Activated naive CD8-positive, alpha-beta T cell treated with anti-CD3 and anti-CD28 coated beads for 36 hours (primary cell): ENCODE measurements at regions not wholly inside any gene's neighbourhood (a gene's known extent, or its start where the extent isn't known, plus 50 kb on each side); places are given as distances from the start of the nearest gene placed in this dataset.

ENCODE experiments used
- DNase-seq: peaks from one replicate; pipeline ENCODE4 v3.0.0; 2021
- H3K27ac Mint-ChIP-seq: one replicate; pipeline ENCODE4 v1.8.0; 2022; ENCODE audit warnings: mild to moderate bottlenecking, moderate library complexity, mixed read lengths
- H3K27me3 Mint-ChIP-seq: one replicate; pipeline ENCODE4 v1.8.0; 2022; ENCODE audit warnings: mild to moderate bottlenecking, mixed read lengths
- H3K36me3 Mint-ChIP-seq: one replicate; pipeline ENCODE4 v1.8.0; 2021; ENCODE audit warnings: mild to moderate bottlenecking, mixed read lengths
- H3K4me1 Mint-ChIP-seq: one replicate; pipeline ENCODE4 v1.8.0; 2021; ENCODE audit warnings: mixed read lengths
- H3K4me3 Mint-ChIP-seq: one replicate; pipeline ENCODE4 v1.8.0; 2022; ENCODE audit warnings: mild to moderate bottlenecking, moderate library complexity, mixed read lengths
- H3K9me3 Mint-ChIP-seq: one replicate; pipeline ENCODE4 v1.8.0; 2022; ENCODE audit warnings: mixed read lengths

GRCh38 chr4:60201052-60201673, 999.0 kb upstream of the ADGRL3 start:
- Mint-ChIP-seq H3K36me3 (no peaks in the 10 kb centered on the region), H3K27ac (no peak overlapping the region), H3K4me1 (no peaks in the 10 kb centered on the region), H3K27me3 (no peaks in the 10 kb centered on the region), H3K4me3 (no peak overlapping the region), H3K9me3 (no peaks in the 10 kb centered on the region)
- DNase-seq = peak; percentile 13

- Mint-ChIP-seq H3K4me3 (no peak overlapping the region), H3K36me3 (no peaks in the 10 kb centered on the region), H3K27ac (no peak overlapping the region), H3K27me3 (no peaks in the 10 kb centered on the region), H3K9me3 (peaks cover 2% of the 10 kb centered on the region), H3K4me1 (no peaks in the 10 kb centered on the region)
- no peak for DNase-seq
Observed at GRCh38 chr4:60209588-60209987, 990.5 kb upstream of the ADGRL3 start.

- peaks cover 2% of the 10 kb centered on the region for H3K9me3 Mint-ChIP-seq
- H3K36me3 Mint-ChIP-seq = no peaks in the 10 kb centered on the region
- no peaks in the 10 kb centered on the region for H3K4me1 Mint-ChIP-seq
- DNase-seq = no peak
- no peak overlapping the region for H3K27ac Mint-ChIP-seq
- no peaks in the 10 kb centered on the region for H3K27me3 Mint-ChIP-seq
- H3K4me3 Mint-ChIP-seq = no peak overlapping the region
Observed at GRCh38 chr4:60215906-60216305, 984.2 kb upstream of the ADGRL3 start.

DNA sequence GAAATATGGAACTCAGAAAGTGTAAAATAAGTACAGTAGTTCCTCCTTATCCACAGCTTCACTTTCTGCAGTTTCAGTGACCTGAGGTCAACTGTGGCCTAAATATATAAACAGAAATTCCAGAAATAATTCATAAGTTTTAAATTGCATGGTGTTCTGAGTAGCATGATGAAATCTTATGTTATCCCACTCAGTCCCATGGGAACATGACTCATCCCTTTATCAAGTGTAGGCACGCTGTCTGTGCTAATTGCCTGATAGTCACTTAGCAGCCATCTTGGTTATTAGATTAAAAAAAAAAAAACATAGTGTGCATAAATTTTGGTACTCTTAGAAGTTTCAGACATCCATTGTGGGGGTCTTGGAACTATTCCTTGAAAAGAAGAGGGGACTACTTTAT, 983.4 kb upstream of the ADGRL3 start:
- Mint-ChIP-seq H3K36me3 (no peaks in the 10 kb centered on the region), H3K9me3 (peaks cover 2% of the 10 kb centered on the region), H3K4me3 (no peak overlapping the region), H3K27me3 (no peaks in the 10 kb centered on the region), H3K4me1 (no peaks in the 10 kb centered on the region), H3K27ac (no peak overlapping the region)
- DNase-seq = no peak

DNA sequence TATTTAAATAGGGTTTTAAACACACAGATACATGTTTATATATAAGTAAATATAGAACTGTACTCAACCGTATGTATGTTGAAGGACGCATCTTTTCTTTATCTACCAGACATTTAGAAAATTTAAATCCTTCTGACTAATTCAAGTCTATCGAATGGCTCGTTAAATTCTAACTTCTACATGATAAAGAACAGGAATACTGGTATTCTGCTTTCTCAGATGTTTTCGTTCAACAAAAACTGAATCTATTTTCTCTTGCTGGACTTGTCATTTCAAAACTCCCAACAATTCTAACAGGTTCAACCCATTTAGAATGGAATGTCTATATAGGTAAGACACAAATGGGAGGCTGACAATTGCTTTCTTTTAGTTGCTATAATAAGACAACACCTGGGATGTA, 978.3 kb upstream of the ADGRL3 start:
- H3K4me1 Mint-ChIP-seq = no peaks in the 10 kb centered on the region
- H3K36me3 Mint-ChIP-seq = no peaks in the 10 kb centered on the region
- H3K27me3 Mint-ChIP-seq = no peaks in the 10 kb centered on the region

DNA sequence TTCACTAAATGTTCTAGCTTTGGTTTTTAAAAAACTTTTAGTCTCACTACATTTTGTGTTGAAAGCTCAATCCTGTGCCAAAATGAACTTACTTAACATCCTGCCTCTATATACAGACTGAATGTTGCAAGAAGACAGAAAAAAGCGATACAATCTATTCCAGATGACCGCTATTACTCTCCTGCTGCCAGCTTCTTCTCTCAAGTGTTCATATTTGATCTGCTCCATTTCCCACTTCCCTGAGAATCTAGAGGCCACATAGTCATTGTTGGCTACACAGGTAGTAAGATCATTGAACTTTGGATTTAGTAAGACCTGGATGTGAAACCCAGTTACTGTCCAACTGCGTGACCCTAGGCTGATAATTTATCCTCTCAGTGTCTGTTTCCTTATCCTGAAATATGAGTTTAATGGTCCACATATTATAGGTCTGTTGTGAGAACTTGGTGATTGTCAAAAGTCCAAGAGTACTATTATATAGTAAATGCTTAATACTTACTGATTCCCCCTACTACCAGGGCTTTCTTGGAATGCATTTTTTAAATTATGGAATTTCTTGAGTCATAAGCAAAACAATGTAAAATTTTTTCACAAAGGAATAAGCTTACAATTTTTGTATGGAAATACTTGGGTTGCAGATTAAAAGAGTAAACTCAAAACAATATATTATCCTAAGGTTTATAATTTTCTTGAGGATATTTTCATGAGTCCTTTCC, 976.8 kb upstream of the ADGRL3 start:
- DNase-seq = no peak
- Mint-ChIP-seq H3K4me1 (no peaks in the 10 kb centered on the region), H3K4me3 (no peak overlapping the region), H3K9me3 (peaks cover 2% of the 10 kb centered on the region), H3K36me3 (no peaks in the 10 kb centered on the region), H3K27ac (no peak overlapping the region), H3K27me3 (no peaks in the 10 kb centered on the region)

More for the DNA sequence above, 978.3 kb upstream of the ADGRL3 start:
- Mint-ChIP-seq H3K4me3 (no peak overlapping the region), H3K27ac (no peak overlapping the region), H3K9me3 (peaks cover 2% of the 10 kb centered on the region)
- no peak for DNase-seq

- no peak for DNase-seq
- Mint-ChIP-seq H3K4me3 (no peak overlapping the region), H3K27ac (no peak overlapping the region), H3K9me3 (peaks cover 1% of the 10 kb centered on the region), H3K27me3 (no peaks in the 10 kb centered on the region), H3K36me3 (no peaks in the 10 kb centered on the region), H3K4me1 (no peaks in the 10 kb centered on the region)
Observed at GRCh38 chr4:60241866-60242265, 958.3 kb upstream of the ADGRL3 start.

DNA sequence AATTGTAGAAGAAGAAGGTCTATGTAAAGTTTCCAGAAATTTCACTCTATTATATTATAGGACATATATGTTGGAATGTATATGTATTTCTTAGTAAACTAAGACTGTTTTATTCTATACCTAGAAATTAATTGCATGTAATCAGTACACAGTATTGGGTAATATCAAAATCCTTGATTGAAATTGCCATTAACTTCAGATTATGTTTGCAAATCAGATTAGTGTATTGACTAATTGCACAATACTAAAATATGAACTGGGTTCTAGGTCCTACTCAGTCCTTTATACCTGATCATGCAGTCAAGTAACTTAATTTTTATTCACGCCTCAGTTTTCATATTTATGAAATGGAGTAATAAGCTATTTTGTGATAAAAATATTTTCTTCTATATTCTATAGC, 950.3 kb upstream of the ADGRL3 start:
- no peak overlapping the region for H3K4me3 Mint-ChIP-seq
- H3K36me3 Mint-ChIP-seq = no peaks in the 10 kb centered on the region
- H3K4me1 Mint-ChIP-seq = no peaks in the 10 kb centered on the region
- H3K27ac Mint-ChIP-seq = no peak overlapping the region
- H3K27me3 Mint-ChIP-seq = no peaks in the 10 kb centered on the region
- no peak for DNase-seq
- H3K9me3 Mint-ChIP-seq = peaks cover 3% of the 10 kb centered on the region

- Mint-ChIP-seq H3K36me3 (no peaks in the 10 kb centered on the region), H3K27me3 (no peaks in the 10 kb centered on the region), H3K27ac (no peak overlapping the region), H3K9me3 (peaks cover 8% of the 10 kb centered on the region), H3K4me3 (no peak overlapping the region), H3K4me1 (no peaks in the 10 kb centered on the region)
- DNase-seq = no peak
Observed at GRCh38 chr4:60250657-60251056, 949.5 kb upstream of the ADGRL3 start.

GRCh38 chr4:60259781-60260180, 940.3 kb upstream of the ADGRL3 start:
- DNase-seq = no peak
- H3K4me3 Mint-ChIP-seq = no peak overlapping the region
- H3K27ac Mint-ChIP-seq = no peak overlapping the region
- H3K36me3 Mint-ChIP-seq = no peaks in the 10 kb centered on the region
- no peaks in the 10 kb centered on the region for H3K4me1 Mint-ChIP-seq
- H3K27me3 Mint-ChIP-seq = no peaks in the 10 kb centered on the region
- H3K9me3 Mint-ChIP-seq = peaks cover 11% of the 10 kb centered on the region

GRCh38 chr4:60266505-60266904, 933.6 kb upstream of the ADGRL3 start:
- no peaks in the 10 kb centered on the region for H3K27me3 Mint-ChIP-seq
- H3K36me3 Mint-ChIP-seq = no peaks in the 10 kb centered on the region
- H3K9me3 Mint-ChIP-seq = peaks cover 7% of the 10 kb centered on the region
- H3K4me3 Mint-ChIP-seq = no peak overlapping the region
- H3K27ac Mint-ChIP-seq = no peak overlapping the region
- DNase-seq = no peak
- no peaks in the 10 kb centered on the region for H3K4me1 Mint-ChIP-seq

DNA sequence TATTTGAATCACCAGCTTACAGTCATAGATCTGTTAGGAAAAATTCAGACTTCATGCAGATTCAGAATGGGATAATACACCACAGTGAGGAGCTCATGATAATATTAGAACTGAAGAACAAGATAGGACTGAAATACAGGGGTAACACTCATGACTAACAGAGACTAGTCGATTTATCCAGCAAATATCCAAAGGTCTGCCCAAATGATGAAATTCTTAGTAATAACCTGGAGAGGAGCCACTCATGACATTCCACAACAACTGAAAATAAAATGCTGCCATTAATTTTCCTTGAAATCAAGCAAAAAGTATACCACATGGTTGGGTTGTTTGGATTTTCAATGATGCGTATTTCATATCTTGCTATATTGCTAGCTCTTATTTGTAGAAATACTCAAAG, 903.7 kb upstream of the ADGRL3 start:
- H3K4me1 Mint-ChIP-seq = no peaks in the 10 kb centered on the region
- H3K36me3 Mint-ChIP-seq = no peaks in the 10 kb centered on the region
- H3K27ac Mint-ChIP-seq = no peak overlapping the region
- peaks cover 3% of the 10 kb centered on the region for H3K9me3 Mint-ChIP-seq
- DNase-seq = no peak
- no peak overlapping the region for H3K4me3 Mint-ChIP-seq
- no peaks in the 10 kb centered on the region for H3K27me3 Mint-ChIP-seq

DNA sequence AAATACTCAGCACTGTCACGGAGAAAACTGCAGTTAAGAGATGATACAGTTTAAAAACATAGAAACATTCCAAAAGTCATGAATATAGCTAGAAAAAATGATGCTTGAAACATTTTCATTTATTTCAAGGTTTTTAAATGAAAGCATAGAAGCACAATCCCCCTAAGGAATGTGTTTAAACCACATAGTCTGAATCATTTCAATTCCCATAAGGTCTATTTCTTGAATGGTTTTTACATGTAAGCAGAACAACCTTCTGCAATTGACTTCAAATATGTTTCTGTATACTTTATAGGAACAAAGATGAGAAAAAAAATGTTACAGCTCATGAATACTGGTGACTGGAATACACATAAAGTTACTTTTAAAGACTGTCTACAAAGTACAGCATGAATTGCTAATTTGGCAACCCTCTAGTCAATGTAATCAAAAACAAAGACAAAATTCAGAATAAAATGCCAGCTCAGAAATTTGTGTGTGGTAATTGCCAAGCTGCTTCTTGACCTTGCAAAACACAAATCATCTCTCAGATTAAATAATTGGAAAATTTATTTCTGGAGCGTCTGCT, 886.4 kb upstream of the ADGRL3 start:
- no peak for DNase-seq
- Mint-ChIP-seq H3K9me3 (peaks cover 5% of the 10 kb centered on the region), H3K4me3 (no peak overlapping the region), H3K27me3 (no peaks in the 10 kb centered on the region), H3K4me1 (no peaks in the 10 kb centered on the region), H3K27ac (no peak overlapping the region), H3K36me3 (no peaks in the 10 kb centered on the region)

GRCh38 chr4:60314416-60314815, 885.7 kb upstream of the ADGRL3 start:
- Mint-ChIP-seq H3K27ac (no peak overlapping the region), H3K36me3 (no peaks in the 10 kb centered on the region)
- DNase-seq = no peak

GRCh38 chr4:60315586-60315985, 884.5 kb upstream of the ADGRL3 start:
- DNase-seq = no peak
- H3K36me3 Mint-ChIP-seq = no peaks in the 10 kb centered on the region
- peaks cover 6% of the 10 kb centered on the region for H3K9me3 Mint-ChIP-seq
- no peak overlapping the region for H3K4me3 Mint-ChIP-seq
- H3K4me1 Mint-ChIP-seq = no peaks in the 10 kb centered on the region
- no peak overlapping the region for H3K27ac Mint-ChIP-seq
- no peaks in the 10 kb centered on the region for H3K27me3 Mint-ChIP-seq

More at GRCh38 chr4:60314416-60314815, 885.7 kb upstream of the ADGRL3 start:
- H3K4me1 Mint-ChIP-seq = no peaks in the 10 kb centered on the region
- no peaks in the 10 kb centered on the region for H3K27me3 Mint-ChIP-seq
- peaks cover 6% of the 10 kb centered on the region for H3K9me3 Mint-ChIP-seq
- H3K4me3 Mint-ChIP-seq = no peak overlapping the region

DNA sequence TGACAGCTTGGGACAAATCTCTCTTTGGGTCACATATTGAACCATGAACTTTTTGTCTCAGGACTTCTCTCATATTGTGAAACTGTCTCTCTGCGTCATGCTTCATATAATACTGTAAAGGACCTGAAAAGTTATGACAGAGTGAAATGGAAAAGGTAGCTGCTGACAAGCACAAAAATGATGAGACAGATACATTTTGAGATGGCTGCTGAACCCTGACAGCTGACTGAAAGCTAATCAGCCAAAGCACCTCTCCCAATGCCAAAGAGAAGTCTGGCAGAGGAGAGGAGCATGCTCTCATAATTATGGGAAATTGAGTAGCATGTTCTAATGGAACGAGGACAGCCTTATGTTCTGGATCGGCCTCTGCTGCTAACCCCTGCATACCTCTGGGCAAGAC, 873.4 kb upstream of the ADGRL3 start:
- Mint-ChIP-seq H3K9me3 (peaks cover 5% of the 10 kb centered on the region), H3K36me3 (no peaks in the 10 kb centered on the region), H3K4me1 (no peaks in the 10 kb centered on the region), H3K27ac (no peak overlapping the region), H3K27me3 (no peaks in the 10 kb centered on the region), H3K4me3 (no peak overlapping the region)
- no peak for DNase-seq
